Thoracic aorta (tissue), 2 donors: ENCODE measurements at regions not wholly inside any gene's neighbourhood (a gene's known extent, or its start where the extent isn't known, plus 50 kb on each side); places are given as distances from the start of the nearest gene placed in this dataset.

Experiments
- ATAC-seq: fragments of 150-250 bp; one replicate; pipeline ENCODE4 v1.8.0; 2017; ENCODE audit warnings: low read depth; ENCODE audit not compliant: insufficient number of reproducible peaks, low FRiP score
- DNase-seq: peaks from one replicate; pipeline ENCODE4 v3.0.0-alpha.2; 2020; ENCODE audit warnings: low spot score
- H3K27ac ChIP-seq, 2 donors: fragments of 200-600 bp; sonication (generic); 1 replicate in 1 of 2; 2 replicates in 1 of 2; pipeline ENCODE4 v1.5.1; 2016; ENCODE audit warnings: mild to moderate bottlenecking in 2 of 2, moderate library complexity in 2 of 2
- H3K27me3 ChIP-seq: fragments of 200-600 bp; sonication (generic); replicated peaks from 2 replicates; pipeline ENCODE4 v1.6.0; 2016; ENCODE audit warnings: mild to moderate bottlenecking; ENCODE audit not compliant: insufficient read depth
- H3K36me3 ChIP-seq: fragments of 200-600 bp; sonication (generic); one replicate; pipeline ENCODE4 v1.5.1; 2016
- H3K4me1 ChIP-seq, 2 donors: fragments of 200-600 bp; sonication (generic); 1 replicate in 1 of 2; 2 replicates in 1 of 2; pipeline versions ENCODE4 v1.5.1 to v1.6.0; 2016; ENCODE audit warnings: low read depth in 2 of 2, mild to moderate bottlenecking in 1 of 2; ENCODE audit not compliant: control insufficient read depth in 1 of 2
- H3K4me3 ChIP-seq: fragments of 200-600 bp; sonication (generic); 2 replicates; pipeline ENCODE4 v1.5.1; 2016; ENCODE audit warnings: mild to moderate bottlenecking
- H3K9me3 ChIP-seq: fragments of 200-600 bp; sonication (generic); 2 replicates; pipeline ENCODE4 v1.5.1; 2016
- TF ChIP-seq, protein P1 (sequence below): fragments of 200-600 bp; sonication (generic); IDR thresholded peaks from one replicate; pipeline ENCODE4 v1.5.1; 2019; ENCODE audit warnings: antibody characterized with exemption

DNA sequence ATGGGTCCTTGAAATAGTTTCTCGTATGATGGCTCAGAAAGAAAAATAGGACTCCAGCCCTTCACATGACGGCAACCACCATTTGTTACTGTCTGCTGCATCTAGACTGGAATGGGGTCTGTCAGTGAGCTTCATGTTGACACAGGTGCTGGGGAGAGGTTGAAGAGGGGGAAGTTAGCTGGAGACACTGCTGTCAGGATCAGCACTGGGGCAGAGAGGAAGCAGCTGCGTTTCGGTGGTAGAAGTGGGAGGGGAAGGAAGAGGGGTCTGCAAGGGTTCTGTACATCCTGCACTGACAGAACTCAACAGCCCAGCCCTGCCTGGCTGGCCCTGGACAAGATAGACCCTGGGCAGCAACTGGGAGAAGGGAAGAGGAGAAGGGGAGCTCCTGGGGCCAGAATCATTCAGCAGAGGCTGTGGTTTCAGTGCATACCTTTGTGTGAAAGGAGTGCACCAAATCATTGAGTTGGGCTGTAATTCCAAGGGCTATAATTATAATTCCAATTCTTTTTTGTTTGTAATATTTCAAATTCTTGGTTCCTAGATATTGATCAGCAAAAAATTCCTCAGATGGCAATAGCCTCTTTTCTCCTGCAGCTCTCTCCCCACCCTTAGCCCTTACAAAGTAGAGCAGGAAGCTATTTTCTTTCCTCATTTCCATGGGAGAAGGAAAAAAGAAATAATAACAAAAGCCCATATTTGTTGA, 119.4 kb upstream of the C1GALT1C1 start:
- DNase-seq: no peak
- TF ChIP-seq, protein P1, sequence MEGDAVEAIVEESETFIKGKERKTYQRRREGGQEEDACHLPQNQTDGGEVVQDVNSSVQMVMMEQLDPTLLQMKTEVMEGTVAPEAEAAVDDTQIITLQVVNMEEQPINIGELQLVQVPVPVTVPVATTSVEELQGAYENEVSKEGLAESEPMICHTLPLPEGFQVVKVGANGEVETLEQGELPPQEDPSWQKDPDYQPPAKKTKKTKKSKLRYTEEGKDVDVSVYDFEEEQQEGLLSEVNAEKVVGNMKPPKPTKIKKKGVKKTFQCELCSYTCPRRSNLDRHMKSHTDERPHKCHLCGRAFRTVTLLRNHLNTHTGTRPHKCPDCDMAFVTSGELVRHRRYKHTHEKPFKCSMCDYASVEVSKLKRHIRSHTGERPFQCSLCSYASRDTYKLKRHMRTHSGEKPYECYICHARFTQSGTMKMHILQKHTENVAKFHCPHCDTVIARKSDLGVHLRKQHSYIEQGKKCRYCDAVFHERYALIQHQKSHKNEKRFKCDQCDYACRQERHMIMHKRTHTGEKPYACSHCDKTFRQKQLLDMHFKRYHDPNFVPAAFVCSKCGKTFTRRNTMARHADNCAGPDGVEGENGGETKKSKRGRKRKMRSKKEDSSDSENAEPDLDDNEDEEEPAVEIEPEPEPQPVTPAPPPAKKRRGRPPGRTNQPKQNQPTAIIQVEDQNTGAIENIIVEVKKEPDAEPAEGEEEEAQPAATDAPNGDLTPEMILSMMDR: no peak
- no peak overlapping the region for H3K27ac ChIP-seq
- ATAC-seq: no peak
- H3K27me3 ChIP-seq: no peaks in the 10 kb centered on the region
- no peaks in the 10 kb centered on the region for H3K4me1 ChIP-seq
- H3K36me3 ChIP-seq: no peaks in the 10 kb centered on the region
- no peak overlapping the region for H3K4me3 ChIP-seq
- no peaks in the 10 kb centered on the region for H3K9me3 ChIP-seq

GRCh38 chrX:120746153-120746552, 116.3 kb upstream of the C1GALT1C1 start:
- no peak for DNase-seq
- H3K27me3 ChIP-seq: no peaks in the 10 kb centered on the region
- H3K9me3 ChIP-seq: no peaks in the 10 kb centered on the region
- H3K36me3 ChIP-seq: no peaks in the 10 kb centered on the region
- H3K4me1 ChIP-seq: no peaks in the 10 kb centered on the region
- ATAC-seq: no peak
- H3K4me3 ChIP-seq: no peak overlapping the region
- H3K27ac ChIP-seq: no peak overlapping the region
- TF ChIP-seq, protein P1: no peak

DNA sequence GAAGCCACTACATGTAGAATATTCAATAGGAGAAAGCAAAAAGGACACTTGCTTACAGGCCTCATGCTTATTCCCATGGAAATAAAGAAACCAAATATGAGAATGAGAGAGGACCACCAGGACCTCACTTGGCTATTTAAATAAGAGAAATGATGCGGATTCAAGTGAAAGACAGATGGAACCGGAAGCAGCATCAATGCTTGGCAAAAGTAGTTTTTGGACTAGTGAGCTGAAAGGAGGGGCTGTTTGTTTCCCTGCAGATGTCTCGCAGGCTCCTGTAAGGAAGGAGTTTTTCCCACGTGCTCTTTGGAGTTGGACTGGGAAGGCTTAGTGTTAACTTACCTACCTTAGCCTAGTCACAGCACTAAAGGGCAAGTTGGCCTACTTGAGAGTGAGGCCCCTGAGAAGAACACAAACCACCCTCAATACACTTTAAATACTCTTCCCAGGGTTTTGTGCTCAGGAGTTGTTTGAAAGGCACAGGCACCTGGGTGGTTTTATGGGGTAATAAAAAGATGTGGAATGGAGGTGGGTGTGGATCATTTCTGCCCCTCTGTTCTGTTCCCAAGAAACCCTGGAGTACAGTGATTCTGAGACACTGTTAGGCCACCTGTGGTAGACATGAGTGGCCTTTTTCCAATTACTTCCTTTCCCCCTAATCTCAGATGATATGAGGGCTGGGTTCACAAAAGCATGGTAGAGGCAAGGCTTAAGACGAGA, 113.3 kb upstream of the C1GALT1C1 start:
- TF ChIP-seq, protein P1: no peak
- no peaks in the 10 kb centered on the region for H3K36me3 ChIP-seq
- H3K27ac ChIP-seq: no peak overlapping the region
- no peaks in the 10 kb centered on the region for H3K9me3 ChIP-seq
- DNase-seq (no peak), ATAC-seq (no peak)
- no peaks in the 10 kb centered on the region for H3K27me3 ChIP-seq
- H3K4me1 ChIP-seq: no peaks in the 10 kb centered on the region
- H3K4me3 ChIP-seq: no peak overlapping the region

DNA sequence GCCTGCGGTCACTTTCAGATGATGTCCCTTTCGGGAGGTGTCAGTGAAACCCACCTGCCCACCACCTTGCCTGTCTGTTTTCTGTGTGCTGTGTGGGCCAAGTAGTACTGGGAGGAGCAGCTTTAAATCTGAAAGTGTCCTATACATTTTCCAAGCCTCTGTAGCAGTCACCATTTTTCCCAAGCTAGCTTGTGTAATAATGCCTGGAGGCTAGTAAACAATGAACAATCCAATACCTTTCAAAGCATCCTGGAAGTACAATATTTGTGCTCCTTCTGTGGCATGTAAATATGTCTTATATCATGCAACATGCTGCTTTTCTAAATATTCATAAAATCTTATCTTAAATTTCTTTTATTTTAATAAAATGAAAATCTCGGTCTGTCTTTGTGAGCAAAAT, 111.6 kb upstream of the C1GALT1C1 start:
- no peaks in the 10 kb centered on the region for H3K4me1 ChIP-seq
- H3K27me3 ChIP-seq: no peaks in the 10 kb centered on the region
- no peaks in the 10 kb centered on the region for H3K36me3 ChIP-seq
- no peak overlapping the region for H3K4me3 ChIP-seq
- TF ChIP-seq, protein P1: no peak
- no peak overlapping the region for H3K27ac ChIP-seq
- H3K9me3 ChIP-seq: no peaks in the 10 kb centered on the region
- ATAC-seq (no peak), DNase-seq (no peak)

GRCh38 chrX:120740072-120740471, 110.2 kb upstream of the C1GALT1C1 start:
- no peaks in the 10 kb centered on the region for H3K9me3 ChIP-seq
- no peaks in the 10 kb centered on the region for H3K4me1 ChIP-seq
- no peaks in the 10 kb centered on the region for H3K27me3 ChIP-seq
- TF ChIP-seq, protein P1: no peak
- DNase-seq: no peak
- H3K36me3 ChIP-seq: no peaks in the 10 kb centered on the region
- H3K4me3 ChIP-seq: no peak overlapping the region
- H3K27ac ChIP-seq: no peak overlapping the region
- no peak for ATAC-seq
